GM23338 (cell line): ENCODE measurements at regions not wholly inside any gene's neighbourhood (a gene's known extent, or its start where the extent isn't known, plus 50 kb on each side); places are given as distances from the start of the nearest gene placed in this dataset.

ENCODE experiments used
- ATAC-seq: fragments of 200-7000 bp; cut with Tn5 transposase; 3 replicates; pipeline ENCODE4 v1.9.1; 2020
- DNase-seq: peaks from one replicate; pipeline ENCODE4 v3.0.0-alpha.2; 2015; ENCODE audit warnings: low spot score
- H2AFZ ChIP-seq: fragments of 200-600 bp; sonication (generic); 2 replicates; pipeline ENCODE4 v1.8.0; 2016; ENCODE audit warnings: antibody characterized with exemption, mild to moderate bottlenecking, moderate library complexity
- H3F3A ChIP-seq: fragments of 200-600 bp; sonication (generic); replicated peaks from 2 replicates; pipeline ENCODE4 v1.8.0; 2017; ENCODE audit warnings: antibody characterized with exemption, mixed run types, low read depth
- H3K27ac ChIP-seq: fragments of 200-600 bp; sonication (generic); 2 replicates; pipeline ENCODE4 v1.6.1; 2016; ENCODE audit warnings: low read depth
- H3K27me3 ChIP-seq: fragments of 200-600 bp; sonication (generic); 2 replicates; pipeline ENCODE4 v1.8.0; 2016; ENCODE audit warnings: mild to moderate bottlenecking, mixed run types, moderate library complexity; ENCODE audit not compliant: insufficient read depth
- H3K36me3 ChIP-seq: fragments of 200-600 bp; sonication (generic); 2 replicates; pipeline ENCODE4 v1.8.0; 2016; ENCODE audit warnings: mild to moderate bottlenecking; ENCODE audit not compliant: insufficient read depth
- H3K4me1 ChIP-seq: fragments of 200-600 bp; sonication (generic); 2 replicates; pipeline ENCODE4 v1.8.0; 2016; ENCODE audit warnings: mild to moderate bottlenecking, moderate library complexity; ENCODE audit not compliant: insufficient read depth
- H3K4me2 ChIP-seq: fragments of 200-600 bp; sonication (generic); 2 replicates; pipeline ENCODE4 v1.7.1; 2017; ENCODE audit warnings: mixed run types
- H3K4me3 ChIP-seq: fragments of 200-600 bp; sonication (generic); 2 replicates; pipeline ENCODE4 v1.6.1; 2016; ENCODE audit warnings: mixed run types
- H3K79me2 ChIP-seq: fragments of 200-600 bp; sonication (generic); replicated peaks from 2 replicates; pipeline ENCODE4 v1.8.0; 2017; ENCODE audit warnings: mild to moderate bottlenecking; ENCODE audit not compliant: insufficient read depth
- H3K9me2 ChIP-seq: fragments of 200-600 bp; sonication (generic); 2 replicates; pipeline ENCODE4 v1.8.0; 2017; ENCODE audit not compliant: insufficient read depth
- H4K20me1 ChIP-seq: fragments of 200-600 bp; sonication (generic); replicated peaks from 2 replicates; pipeline ENCODE4 v1.8.0; 2017; ENCODE audit warnings: mild to moderate bottlenecking; ENCODE audit not compliant: insufficient read depth
- H3K27ac Mint-ChIP-seq: 2 replicates; pipeline ENCODE4 v1.8.0; 2020; ENCODE audit warnings: inconsistent platforms, mild to moderate bottlenecking, moderate library complexity, mixed read lengths
- H3K27me3 Mint-ChIP-seq: 3 replicates; pipeline ENCODE4 v1.8.0; 2022; ENCODE audit warnings: low read depth, mild to moderate bottlenecking, moderate library complexity, mixed read lengths, inconsistent platforms; ENCODE audit not compliant: insufficient read depth, poor library complexity
- H3K36me3 Mint-ChIP-seq: 3 replicates; pipeline ENCODE4 v1.8.0; 2021; ENCODE audit warnings: low read depth, mild to moderate bottlenecking, inconsistent platforms, moderate library complexity, mixed read lengths
- H3K4me1 Mint-ChIP-seq: 3 replicates; pipeline ENCODE4 v1.8.0; 2020; ENCODE audit warnings: mild to moderate bottlenecking, inconsistent platforms, mixed read lengths
- H3K4me3 Mint-ChIP-seq: 3 replicates; pipeline ENCODE4 v1.8.0; 2021; ENCODE audit warnings: moderate library complexity, mild to moderate bottlenecking, inconsistent platforms, mixed read lengths
- H3K9me3 Mint-ChIP-seq: 3 replicates; pipeline ENCODE4 v1.8.0; 2020; ENCODE audit warnings: moderate library complexity, mild to moderate bottlenecking, inconsistent platforms, mixed read lengths
- EZH2phosphoT487 ChIP-seq: fragments of 200-600 bp; sonication (generic); IDR thresholded peaks from one replicate; pipeline ENCODE4 v1.8.1; 2018; ENCODE audit warnings: antibody characterized with exemption; ENCODE audit not compliant: unreplicated experiment
- NANOG ChIP-seq: IDR thresholded peaks from 2 replicates; pipeline ENCODE4 v1.6.1; 2016; ENCODE audit warnings: antibody characterized with exemption, borderline replicate concordance
- POLR2AphosphoS5 ChIP-seq: IDR thresholded peaks from 2 replicates; pipeline ENCODE4 v1.6.1; 2016; ENCODE audit warnings: antibody characterized with exemption, low read depth
- STAT1 ChIP-seq: IDR thresholded peaks from one replicate; pipeline ENCODE4 v1.6.1; 2016; ENCODE audit warnings: antibody characterized with exemption; ENCODE audit not compliant: unreplicated experiment
- ZNF114 ChIP-seq: fragments of 250-450 bp; sonication (Bioruptor Pico); IDR thresholded peaks from 2 replicates; pipeline ENCODE4 v1.5.0; 2020; ENCODE audit warnings: mild to moderate bottlenecking, moderate library complexity
- ZNF331 ChIP-seq: fragments of 250-450 bp; sonication (Bioruptor Pico); IDR thresholded peaks from 2 replicates; pipeline ENCODE4 v1.5.0; 2020; ENCODE audit warnings: low read depth, mild to moderate bottlenecking, moderate library complexity
- TF ChIP-seq, protein P1 (sequence below): fragments of 250-450 bp; sonication (Bioruptor Pico); IDR thresholded peaks from 2 replicates; pipeline ENCODE4 v1.5.0; 2020; ENCODE audit warnings: mild to moderate bottlenecking, moderate library complexity
- TF ChIP-seq, protein P2 (sequence below), 2 experiments: fragments of 200-600 bp in 1 of 2; sonication (generic) in 1 of 2; conservative IDR thresholded peaks; 2 replicates each; pipeline versions ENCODE4 v1.5.1 to v1.6.1; 2016 to 2017; ENCODE audit warnings: antibody characterized with exemption in 2 of 2, low read depth in 2 of 2, mild to moderate bottlenecking in 2 of 2, moderate library complexity in 1 of 2
- TF ChIP-seq, protein P3 (sequence below): IDR thresholded peaks from 2 replicates; pipeline ENCODE4 v1.6.1; 2016; ENCODE audit warnings: antibody characterized with exemption
- TF ChIP-seq, protein P4 (sequence below): IDR thresholded peaks from one replicate; pipeline ENCODE4 v1.6.1; 2018; ENCODE audit warnings: antibody characterized with exemption; ENCODE audit not compliant: unreplicated experiment

DNA sequence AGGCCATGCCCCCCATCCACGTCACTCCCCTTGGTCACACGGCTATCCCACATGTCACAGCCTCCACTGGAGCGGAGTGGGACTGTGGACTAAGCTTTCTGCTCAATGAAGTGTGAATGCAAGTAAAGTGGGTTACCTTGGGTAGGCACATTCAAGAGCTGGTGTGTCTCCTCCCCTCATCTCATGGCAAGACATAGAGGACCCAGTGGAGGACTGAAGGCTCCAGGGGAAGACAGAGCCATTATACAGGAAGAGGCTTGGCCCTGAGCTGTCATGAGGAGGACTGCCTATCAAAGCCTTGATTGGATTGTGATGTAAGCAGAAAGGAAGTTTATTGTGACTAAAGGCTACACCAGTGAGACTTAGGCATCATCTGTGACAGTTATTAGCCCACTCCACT, 129.2 kb upstream of the CCL2 start (continued):
- TF ChIP-seq, protein P1, sequence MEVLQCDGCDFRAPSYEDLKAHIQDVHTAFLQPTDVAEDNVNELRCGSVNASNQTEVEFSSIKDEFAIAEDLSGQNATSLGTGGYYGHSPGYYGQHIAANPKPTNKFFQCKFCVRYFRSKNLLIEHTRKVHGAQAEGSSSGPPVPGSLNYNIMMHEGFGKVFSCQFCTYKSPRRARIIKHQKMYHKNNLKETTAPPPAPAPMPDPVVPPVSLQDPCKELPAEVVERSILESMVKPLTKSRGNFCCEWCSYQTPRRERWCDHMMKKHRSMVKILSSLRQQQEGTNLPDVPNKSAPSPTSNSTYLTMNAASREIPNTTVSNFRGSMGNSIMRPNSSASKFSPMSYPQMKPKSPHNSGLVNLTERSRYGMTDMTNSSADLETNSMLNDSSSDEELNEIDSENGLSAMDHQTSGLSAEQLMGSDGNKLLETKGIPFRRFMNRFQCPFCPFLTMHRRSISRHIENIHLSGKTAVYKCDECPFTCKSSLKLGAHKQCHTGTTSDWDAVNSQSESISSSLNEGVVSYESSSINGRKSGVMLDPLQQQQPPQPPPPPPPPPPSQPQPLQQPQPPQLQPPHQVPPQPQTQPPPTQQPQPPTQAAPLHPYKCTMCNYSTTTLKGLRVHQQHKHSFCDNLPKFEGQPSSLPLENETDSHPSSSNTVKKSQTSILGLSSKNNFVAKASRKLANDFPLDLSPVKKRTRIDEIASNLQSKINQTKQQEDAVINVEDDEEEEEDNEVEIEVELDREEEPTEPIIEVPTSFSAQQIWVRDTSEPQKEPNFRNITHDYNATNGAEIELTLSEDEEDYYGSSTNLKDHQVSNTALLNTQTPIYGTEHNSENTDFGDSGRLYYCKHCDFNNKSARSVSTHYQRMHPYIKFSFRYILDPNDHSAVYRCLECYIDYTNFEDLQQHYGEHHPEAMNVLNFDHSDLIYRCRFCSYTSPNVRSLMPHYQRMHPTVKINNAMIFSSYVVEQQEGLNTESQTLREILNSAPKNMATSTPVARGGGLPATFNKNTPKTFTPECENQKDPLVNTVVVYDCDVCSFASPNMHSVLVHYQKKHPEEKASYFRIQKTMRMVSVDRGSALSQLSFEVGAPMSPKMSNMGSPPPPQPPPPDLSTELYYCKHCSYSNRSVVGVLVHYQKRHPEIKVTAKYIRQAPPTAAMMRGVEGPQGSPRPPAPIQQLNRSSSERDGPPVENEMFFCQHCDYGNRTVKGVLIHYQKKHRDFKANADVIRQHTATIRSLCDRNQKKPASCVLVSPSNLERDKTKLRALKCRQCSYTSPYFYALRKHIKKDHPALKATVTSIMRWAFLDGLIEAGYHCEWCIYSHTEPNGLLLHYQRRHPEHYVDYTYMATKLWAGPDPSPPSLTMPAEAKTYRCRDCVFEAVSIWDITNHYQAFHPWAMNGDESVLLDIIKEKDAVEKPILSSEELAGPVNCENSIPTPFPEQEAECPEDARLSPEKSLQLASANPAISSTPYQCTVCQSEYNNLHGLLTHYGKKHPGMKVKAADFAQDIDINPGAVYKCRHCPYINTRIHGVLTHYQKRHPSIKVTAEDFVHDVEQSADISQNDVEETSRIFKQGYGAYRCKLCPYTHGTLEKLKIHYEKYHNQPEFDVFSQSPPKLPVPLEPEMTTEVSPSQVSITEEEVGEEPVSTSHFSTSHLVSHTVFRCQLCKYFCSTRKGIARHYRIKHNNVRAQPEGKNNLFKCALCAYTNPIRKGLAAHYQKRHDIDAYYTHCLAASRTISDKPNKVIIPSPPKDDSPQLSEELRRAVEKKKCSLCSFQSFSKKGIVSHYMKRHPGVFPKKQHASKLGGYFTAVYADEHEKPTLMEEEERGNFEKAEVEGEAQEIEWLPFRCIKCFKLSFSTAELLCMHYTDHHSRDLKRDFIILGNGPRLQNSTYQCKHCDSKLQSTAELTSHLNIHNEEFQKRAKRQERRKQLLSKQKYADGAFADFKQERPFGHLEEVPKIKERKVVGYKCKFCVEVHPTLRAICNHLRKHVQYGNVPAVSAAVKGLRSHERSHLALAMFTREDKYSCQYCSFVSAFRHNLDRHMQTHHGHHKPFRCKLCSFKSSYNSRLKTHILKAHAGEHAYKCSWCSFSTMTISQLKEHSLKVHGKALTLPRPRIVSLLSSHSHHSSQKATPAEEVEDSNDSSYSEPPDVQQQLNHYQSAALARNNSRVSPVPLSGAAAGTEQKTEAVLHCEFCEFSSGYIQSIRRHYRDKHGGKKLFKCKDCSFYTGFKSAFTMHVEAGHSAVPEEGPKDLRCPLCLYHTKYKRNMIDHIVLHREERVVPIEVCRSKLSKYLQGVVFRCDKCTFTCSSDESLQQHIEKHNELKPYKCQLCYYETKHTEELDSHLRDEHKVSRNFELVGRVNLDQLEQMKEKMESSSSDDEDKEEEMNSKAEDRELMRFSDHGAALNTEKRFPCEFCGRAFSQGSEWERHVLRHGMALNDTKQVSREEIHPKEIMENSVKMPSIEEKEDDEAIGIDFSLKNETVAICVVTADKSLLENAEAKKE (CRISPR knock-in tag), result no peak
- no peak for TF ChIP-seq ZNF114 (CRISPR knock-in tag)

DNA sequence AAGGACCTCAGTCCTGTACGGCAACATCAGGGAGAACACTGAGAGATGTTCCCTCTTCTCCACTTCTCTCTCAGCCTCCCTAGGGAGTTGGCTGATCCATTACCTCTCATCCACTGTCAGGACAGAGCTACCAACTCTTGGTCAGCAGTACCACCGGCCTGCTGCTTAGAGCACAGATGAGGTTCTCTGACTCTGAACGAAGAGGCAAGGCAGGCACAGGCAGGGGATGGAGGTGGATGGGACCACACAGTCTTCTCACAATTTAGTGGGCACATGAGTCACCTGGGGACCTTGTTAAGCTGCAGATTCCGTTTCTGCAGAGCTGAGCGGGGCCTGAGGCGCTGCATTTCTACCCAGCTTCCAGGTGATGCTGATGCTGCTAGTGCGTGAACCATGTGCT, 128.6 kb upstream of the CCL2 start:
- H3F3A ChIP-seq, result no peaks in the 10 kb centered on the region
- Mint-ChIP-seq H3K27ac (no peak overlapping the region), H3K27me3 (no peaks in the 10 kb centered on the region), H3K4me3 (no peak overlapping the region), H3K4me1 (peaks cover 10% of the 10 kb centered on the region), H3K9me3 (no peaks in the 10 kb centered on the region), H3K36me3 (no peaks in the 10 kb centered on the region; the same call in 2 of the 3 replicates)
- no peak overlapping the region for H2AFZ ChIP-seq
- H3K36me3 ChIP-seq, result no peaks in the 10 kb centered on the region
- H3K4me1 ChIP-seq, result peaks cover 6% of the 10 kb centered on the region
- H3K4me2 ChIP-seq, result no peak overlapping the region
- H3K4me3 ChIP-seq, result no peak overlapping the region
- peaks cover 3% of the 10 kb centered on the region; the same call in 1 of the 2 replicates for H3K9me2 ChIP-seq
- no peaks in the 10 kb centered on the region for H3K27me3 ChIP-seq
- H3K79me2 ChIP-seq, result no peaks in the 10 kb centered on the region
- no peak for DNase-seq
- H3K27ac ChIP-seq, result no peak overlapping the region
- H4K20me1 ChIP-seq, result no peaks in the 10 kb centered on the region
- no peak for ATAC-seq
- TF ChIP-seq NANOG (no peak), POLR2AphosphoS5 (no peak), ZNF114 (CRISPR knock-in tag) (no peak), STAT1 (no peak), EZH2phosphoT487 (no peak), ZNF331 (no peak)
- TF ChIP-seq, protein P2, sequence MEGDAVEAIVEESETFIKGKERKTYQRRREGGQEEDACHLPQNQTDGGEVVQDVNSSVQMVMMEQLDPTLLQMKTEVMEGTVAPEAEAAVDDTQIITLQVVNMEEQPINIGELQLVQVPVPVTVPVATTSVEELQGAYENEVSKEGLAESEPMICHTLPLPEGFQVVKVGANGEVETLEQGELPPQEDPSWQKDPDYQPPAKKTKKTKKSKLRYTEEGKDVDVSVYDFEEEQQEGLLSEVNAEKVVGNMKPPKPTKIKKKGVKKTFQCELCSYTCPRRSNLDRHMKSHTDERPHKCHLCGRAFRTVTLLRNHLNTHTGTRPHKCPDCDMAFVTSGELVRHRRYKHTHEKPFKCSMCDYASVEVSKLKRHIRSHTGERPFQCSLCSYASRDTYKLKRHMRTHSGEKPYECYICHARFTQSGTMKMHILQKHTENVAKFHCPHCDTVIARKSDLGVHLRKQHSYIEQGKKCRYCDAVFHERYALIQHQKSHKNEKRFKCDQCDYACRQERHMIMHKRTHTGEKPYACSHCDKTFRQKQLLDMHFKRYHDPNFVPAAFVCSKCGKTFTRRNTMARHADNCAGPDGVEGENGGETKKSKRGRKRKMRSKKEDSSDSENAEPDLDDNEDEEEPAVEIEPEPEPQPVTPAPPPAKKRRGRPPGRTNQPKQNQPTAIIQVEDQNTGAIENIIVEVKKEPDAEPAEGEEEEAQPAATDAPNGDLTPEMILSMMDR (conservative IDR thresholded peaks at IDR 0.05; ENCODE audit: low read depth in 2 of 2), result no peak
- TF ChIP-seq, protein P3, sequence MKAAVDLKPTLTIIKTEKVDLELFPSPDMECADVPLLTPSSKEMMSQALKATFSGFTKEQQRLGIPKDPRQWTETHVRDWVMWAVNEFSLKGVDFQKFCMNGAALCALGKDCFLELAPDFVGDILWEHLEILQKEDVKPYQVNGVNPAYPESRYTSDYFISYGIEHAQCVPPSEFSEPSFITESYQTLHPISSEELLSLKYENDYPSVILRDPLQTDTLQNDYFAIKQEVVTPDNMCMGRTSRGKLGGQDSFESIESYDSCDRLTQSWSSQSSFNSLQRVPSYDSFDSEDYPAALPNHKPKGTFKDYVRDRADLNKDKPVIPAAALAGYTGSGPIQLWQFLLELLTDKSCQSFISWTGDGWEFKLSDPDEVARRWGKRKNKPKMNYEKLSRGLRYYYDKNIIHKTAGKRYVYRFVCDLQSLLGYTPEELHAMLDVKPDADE, result no peak
- TF ChIP-seq, protein P4, sequence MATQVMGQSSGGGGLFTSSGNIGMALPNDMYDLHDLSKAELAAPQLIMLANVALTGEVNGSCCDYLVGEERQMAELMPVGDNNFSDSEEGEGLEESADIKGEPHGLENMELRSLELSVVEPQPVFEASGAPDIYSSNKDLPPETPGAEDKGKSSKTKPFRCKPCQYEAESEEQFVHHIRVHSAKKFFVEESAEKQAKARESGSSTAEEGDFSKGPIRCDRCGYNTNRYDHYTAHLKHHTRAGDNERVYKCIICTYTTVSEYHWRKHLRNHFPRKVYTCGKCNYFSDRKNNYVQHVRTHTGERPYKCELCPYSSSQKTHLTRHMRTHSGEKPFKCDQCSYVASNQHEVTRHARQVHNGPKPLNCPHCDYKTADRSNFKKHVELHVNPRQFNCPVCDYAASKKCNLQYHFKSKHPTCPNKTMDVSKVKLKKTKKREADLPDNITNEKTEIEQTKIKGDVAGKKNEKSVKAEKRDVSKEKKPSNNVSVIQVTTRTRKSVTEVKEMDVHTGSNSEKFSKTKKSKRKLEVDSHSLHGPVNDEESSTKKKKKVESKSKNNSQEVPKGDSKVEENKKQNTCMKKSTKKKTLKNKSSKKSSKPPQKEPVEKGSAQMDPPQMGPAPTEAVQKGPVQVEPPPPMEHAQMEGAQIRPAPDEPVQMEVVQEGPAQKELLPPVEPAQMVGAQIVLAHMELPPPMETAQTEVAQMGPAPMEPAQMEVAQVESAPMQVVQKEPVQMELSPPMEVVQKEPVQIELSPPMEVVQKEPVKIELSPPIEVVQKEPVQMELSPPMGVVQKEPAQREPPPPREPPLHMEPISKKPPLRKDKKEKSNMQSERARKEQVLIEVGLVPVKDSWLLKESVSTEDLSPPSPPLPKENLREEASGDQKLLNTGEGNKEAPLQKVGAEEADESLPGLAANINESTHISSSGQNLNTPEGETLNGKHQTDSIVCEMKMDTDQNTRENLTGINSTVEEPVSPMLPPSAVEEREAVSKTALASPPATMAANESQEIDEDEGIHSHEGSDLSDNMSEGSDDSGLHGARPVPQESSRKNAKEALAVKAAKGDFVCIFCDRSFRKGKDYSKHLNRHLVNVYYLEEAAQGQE, result no peak
